DOHH2 (cell line): ENCODE measurements at regions not wholly inside any gene's neighbourhood (a gene's known extent, or its start where the extent isn't known, plus 50 kb on each side); places are given as distances from the start of the nearest gene placed in this dataset.

ENCODE experiments used
- H3F3A ChIP-seq: fragments of 200-600 bp; sonication (generic), shearing (Covaris generic); 2 replicates; pipeline ENCODE4 v1.6.0; 2016; ENCODE audit warnings: antibody characterized with exemption, mild to moderate bottlenecking; ENCODE audit not compliant: control insufficient read depth, insufficient read depth
- H3K27ac ChIP-seq: fragments of 200-600 bp; sonication (generic); 2 replicates; pipeline ENCODE4 v1.5.1; 2014; ENCODE audit warnings: low read depth, mild to moderate bottlenecking, low read length, moderate library complexity
- H3K27me3 ChIP-seq: fragments of 200-600 bp; sonication (generic); 2 replicates; pipeline ENCODE4 v1.6.1; 2014; ENCODE audit warnings: mild to moderate bottlenecking, low read length, mixed read lengths; ENCODE audit not compliant: control insufficient read depth
- H3K36me3 ChIP-seq: fragments of 200-600 bp; sonication (generic); 2 replicates; pipeline ENCODE4 v1.6.1; 2014; ENCODE audit warnings: mild to moderate bottlenecking, low read length, moderate library complexity, mixed read lengths; ENCODE audit not compliant: control insufficient read depth
- H3K4me1 ChIP-seq: fragments of 200-600 bp; sonication (generic); 2 replicates; pipeline ENCODE4 v1.6.1; 2014; ENCODE audit warnings: mild to moderate bottlenecking, low read length, mixed read lengths; ENCODE audit not compliant: control insufficient read depth
- H3K4me2 ChIP-seq: fragments of 200-600 bp; sonication (generic); 2 replicates; pipeline ENCODE4 v1.6.0; 2014; ENCODE audit warnings: mild to moderate bottlenecking, low read length, moderate library complexity
- H3K4me3 ChIP-seq: fragments of 200-600 bp; sonication (generic); 2 replicates; pipeline ENCODE4 v1.5.1; 2014; ENCODE audit warnings: mild to moderate bottlenecking, low read length, mixed read lengths
- H3K79me2 ChIP-seq: fragments of 200-600 bp; sonication (generic); 2 replicates; pipeline ENCODE4 v1.6.1; 2014; ENCODE audit warnings: mild to moderate bottlenecking, low read length, mixed read lengths; ENCODE audit not compliant: control insufficient read depth
- H3K9me2 ChIP-seq: fragments of 200-600 bp; sonication (generic); replicated peaks from 2 replicates; pipeline ENCODE4 v1.6.1; 2014; ENCODE audit warnings: mild to moderate bottlenecking, low read length, mixed read lengths; ENCODE audit not compliant: control insufficient read depth
- H3K9me3 ChIP-seq: fragments of 200-600 bp; sonication (generic); 2 replicates; pipeline ENCODE4 v1.6.1; 2014; ENCODE audit warnings: antibody characterized with exemption, low read length, mixed read lengths; ENCODE audit not compliant: control insufficient read depth, insufficient read depth
- H4K20me1 ChIP-seq: fragments of 200-600 bp; sonication (generic); 2 replicates; pipeline ENCODE4 v1.6.0; 2014; ENCODE audit warnings: low read depth, mild to moderate bottlenecking, antibody characterized with exemption, low read length, moderate library complexity; ENCODE audit not compliant: control insufficient read depth, insufficient read depth
- CTCF ChIP-seq: fragments of 200-600 bp; sonication (generic); IDR thresholded peaks from one replicate; pipeline ENCODE4 v1.5.1; 2014; ENCODE audit warnings: antibody characterized with exemption, mild to moderate bottlenecking, low read depth, low read length; ENCODE audit not compliant: poor library complexity, severe bottlenecking
- EZH2phosphoT487 ChIP-seq: fragments of 200-600 bp; sonication (generic); IDR thresholded peaks from 2 replicates; pipeline ENCODE4 v1.6.1; 2017; ENCODE audit warnings: borderline replicate concordance, mild to moderate bottlenecking, antibody characterized with exemption, low read length, moderate library complexity, mixed read lengths

- H4K20me1 ChIP-seq = no peaks in the 10 kb centered on the region
- no peaks in the 10 kb centered on the region for H3K27me3 ChIP-seq
- H3K4me1 ChIP-seq = no peaks in the 10 kb centered on the region
- no peaks in the 10 kb centered on the region for H3K9me2 ChIP-seq
- H3F3A ChIP-seq = no peaks in the 10 kb centered on the region
- H3K27ac ChIP-seq = no peak overlapping the region
- TF ChIP-seq EZH2phosphoT487 (no peak), CTCF (no peak)
- H3K4me3 ChIP-seq = no peak overlapping the region
- H3K79me2 ChIP-seq = no peaks in the 10 kb centered on the region
- H3K36me3 ChIP-seq = no peaks in the 10 kb centered on the region
- peaks cover 3% of the 10 kb centered on the region; the same call in 1 of the 2 replicates for H3K9me3 ChIP-seq
- H3K4me2 ChIP-seq = no peak overlapping the region
These were observed 319.0 kb upstream of the IRX3 start for GRCh38 chr16:54605536-54606066.

GRCh38 chr16:54602666-54603065, 316.1 kb upstream of the IRX3 start:
- no peaks in the 10 kb centered on the region for H3F3A ChIP-seq
- H3K27ac ChIP-seq = no peak overlapping the region
- H3K9me2 ChIP-seq = no peaks in the 10 kb centered on the region
- no peaks in the 10 kb centered on the region for H3K27me3 ChIP-seq
- no peaks in the 10 kb centered on the region for H4K20me1 ChIP-seq
- 0 out of 2 replicates have a peak, but pooled peaks cover 3% of the 10 kb centered on the region for H3K9me3 ChIP-seq
- H3K4me1 ChIP-seq = no peaks in the 10 kb centered on the region
- H3K4me3 ChIP-seq = no peak overlapping the region
- no peaks in the 10 kb centered on the region for H3K79me2 ChIP-seq
- H3K36me3 ChIP-seq = no peaks in the 10 kb centered on the region
- H3K4me2 ChIP-seq = no peak overlapping the region
- TF ChIP-seq CTCF (no peak), EZH2phosphoT487 (no peak)

- no peaks in the 10 kb centered on the region for H4K20me1 ChIP-seq
- H3K27ac ChIP-seq = no peak overlapping the region
- H3K27me3 ChIP-seq = no peaks in the 10 kb centered on the region
- no peaks in the 10 kb centered on the region for H3K9me3 ChIP-seq
- H3K4me2 ChIP-seq = no peak overlapping the region
- no peaks in the 10 kb centered on the region for H3K4me1 ChIP-seq
- no peaks in the 10 kb centered on the region for H3K9me2 ChIP-seq
- H3K36me3 ChIP-seq = no peaks in the 10 kb centered on the region
- TF ChIP-seq EZH2phosphoT487 = no peak
- no peaks in the 10 kb centered on the region for H3K79me2 ChIP-seq
- H3K4me3 ChIP-seq = no peak overlapping the region
- no peaks in the 10 kb centered on the region for H3F3A ChIP-seq
These were observed 310.6 kb upstream of the IRX3 start for GRCh38 chr16:54597222-54597621.

- no peaks in the 10 kb centered on the region for H3K79me2 ChIP-seq
- no peak overlapping the region for H3K4me2 ChIP-seq
- no peaks in the 10 kb centered on the region for H3K4me1 ChIP-seq
- H3K36me3 ChIP-seq = no peaks in the 10 kb centered on the region
- H3K4me3 ChIP-seq = no peak overlapping the region
- no peaks in the 10 kb centered on the region for H3K9me2 ChIP-seq
- TF ChIP-seq CTCF (no peak), EZH2phosphoT487 (no peak)
- H3K27ac ChIP-seq = no peak overlapping the region
- H3K9me3 ChIP-seq = no peaks in the 10 kb centered on the region
- H4K20me1 ChIP-seq = no peaks in the 10 kb centered on the region
- H3K27me3 ChIP-seq = no peaks in the 10 kb centered on the region
- H3F3A ChIP-seq = no peaks in the 10 kb centered on the region
These were observed 309.0 kb upstream of the IRX3 start for GRCh38 chr16:54595621-54596020.
